GM12875 (cell line): ENCODE measurements at regions not wholly inside any gene's neighbourhood (a gene's known extent, or its start where the extent isn't known, plus 50 kb on each side); places are given as distances from the start of the nearest gene placed in this dataset.

Experiments
- H3K4me3 ChIP-seq: one replicate; pipeline ENCODE4 v1.5.1; 2011; ENCODE audit warnings: low read depth, low read length, control low read depth
- CTCF ChIP-seq: IDR thresholded peaks from 2 replicates; pipeline ENCODE4 v1.5.1; 2011; ENCODE audit warnings: low read depth, mild to moderate bottlenecking, control low read depth, inconsistent platforms, low read length, moderate library complexity, borderline replicate concordance; ENCODE audit not compliant: insufficient read depth

DNA sequence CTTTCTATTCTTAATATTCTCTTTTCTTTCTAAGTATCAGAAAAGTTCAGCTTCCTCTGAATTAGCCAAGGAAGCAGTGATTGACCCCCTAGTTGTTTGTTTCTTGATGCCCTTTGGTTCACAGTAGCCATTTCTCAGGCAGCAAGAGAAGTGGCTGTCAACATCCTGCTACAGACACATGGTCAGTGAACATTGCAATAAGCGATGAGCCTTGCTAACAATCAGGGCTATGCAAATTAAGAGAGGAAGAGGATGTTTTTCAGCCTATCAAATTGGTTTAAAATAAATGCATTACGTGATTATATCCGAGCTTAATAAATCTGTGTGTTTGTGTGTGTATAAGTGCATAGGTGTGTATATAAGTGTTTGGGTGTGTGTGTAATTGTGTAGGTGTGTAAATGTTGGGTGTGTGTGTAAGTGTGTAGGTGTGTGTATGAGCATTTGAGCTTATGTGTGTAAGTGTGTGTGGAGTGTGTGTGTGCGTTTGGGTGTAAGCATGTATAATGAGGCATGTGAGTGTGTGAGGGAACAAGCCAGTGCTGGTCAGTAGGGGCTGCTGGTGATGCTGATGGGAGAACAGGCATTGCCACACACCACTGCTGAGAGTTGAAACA, 78.1 kb upstream of the XCR1 start:
- no peak for TF ChIP-seq CTCF
- no peak overlapping the region for H3K4me3 ChIP-seq

- no peak overlapping the region for H3K4me3 ChIP-seq
- TF ChIP-seq CTCF = no peak
These were observed 77.4 kb upstream of the XCR1 start for GRCh38 chr3:46104706-46105105.

DNA sequence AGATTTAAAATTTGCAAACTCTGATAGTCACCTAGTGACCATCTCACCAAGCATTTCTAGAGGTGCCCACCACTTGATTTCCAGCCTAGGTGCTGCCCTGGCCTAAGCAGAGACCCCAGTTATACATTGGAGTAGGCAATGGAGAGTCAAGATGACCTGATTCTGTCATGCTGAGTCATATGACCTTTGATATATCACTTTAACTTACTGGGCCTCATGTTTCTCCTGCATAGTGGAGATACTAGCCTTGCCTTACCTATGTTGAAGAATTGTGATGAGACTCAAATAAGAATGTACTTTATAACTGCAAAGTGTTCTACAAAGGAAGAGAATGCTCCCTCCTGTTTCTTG, 75.5 kb upstream of the XCR1 start:
- H3K4me3 ChIP-seq = no peak overlapping the region
- no peak for TF ChIP-seq CTCF

DNA sequence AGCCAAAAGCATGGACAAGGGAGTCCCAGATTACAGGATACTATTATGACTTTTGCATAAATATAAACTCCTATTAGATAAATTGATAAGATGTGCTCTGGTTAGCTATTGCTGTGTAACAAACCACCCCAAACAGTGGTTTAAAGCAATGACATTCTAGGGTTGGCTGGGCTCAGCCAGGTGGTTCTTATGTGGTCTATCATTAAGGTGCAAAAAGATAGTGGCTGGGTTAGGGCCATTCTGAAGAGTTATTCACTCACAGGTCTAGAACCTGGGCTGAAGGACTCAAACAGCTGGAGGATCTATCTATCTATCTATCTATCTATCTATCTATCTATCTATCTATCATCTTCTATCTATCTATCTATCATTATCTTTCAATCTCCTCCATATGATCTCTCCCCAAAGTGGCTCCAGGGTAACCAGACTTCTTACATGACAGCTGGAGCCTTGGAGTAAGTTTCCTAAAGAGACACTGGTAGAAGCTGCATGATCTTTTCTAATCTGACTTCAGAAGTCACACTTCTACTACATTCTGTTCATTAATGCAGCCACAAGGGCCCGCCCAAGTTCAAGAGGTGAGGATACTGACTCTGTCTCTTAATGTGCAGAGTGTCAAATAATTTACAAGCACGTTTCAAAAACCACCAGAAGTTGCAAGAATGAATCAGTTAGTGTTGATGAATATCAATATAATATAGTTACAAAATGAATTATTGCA, 74.9 kb upstream of the XCR1 start:
- no peak overlapping the region for H3K4me3 ChIP-seq
- no peak for TF ChIP-seq CTCF

DNA sequence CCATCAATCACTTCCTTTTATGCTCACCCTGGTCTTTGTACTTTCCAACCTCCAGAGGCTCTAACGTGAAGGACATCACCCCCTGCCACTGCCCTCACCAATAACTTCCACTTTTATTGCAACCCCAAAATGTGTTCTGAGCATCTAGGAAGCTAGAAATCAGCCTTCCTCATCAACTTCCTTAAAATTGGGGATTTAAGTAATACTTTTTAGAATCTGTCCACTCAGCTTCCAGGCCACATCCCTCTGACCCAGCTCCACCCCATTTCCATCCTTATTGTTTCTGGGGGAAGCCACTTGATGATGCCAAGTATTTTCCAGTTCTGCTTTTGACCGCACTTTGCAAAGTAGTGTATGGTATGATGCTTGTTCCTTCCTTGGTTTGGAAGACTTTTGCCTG, 73.5 kb upstream of the XCR1 start:
- H3K4me3 ChIP-seq = no peak overlapping the region
- no peak for TF ChIP-seq CTCF

DNA sequence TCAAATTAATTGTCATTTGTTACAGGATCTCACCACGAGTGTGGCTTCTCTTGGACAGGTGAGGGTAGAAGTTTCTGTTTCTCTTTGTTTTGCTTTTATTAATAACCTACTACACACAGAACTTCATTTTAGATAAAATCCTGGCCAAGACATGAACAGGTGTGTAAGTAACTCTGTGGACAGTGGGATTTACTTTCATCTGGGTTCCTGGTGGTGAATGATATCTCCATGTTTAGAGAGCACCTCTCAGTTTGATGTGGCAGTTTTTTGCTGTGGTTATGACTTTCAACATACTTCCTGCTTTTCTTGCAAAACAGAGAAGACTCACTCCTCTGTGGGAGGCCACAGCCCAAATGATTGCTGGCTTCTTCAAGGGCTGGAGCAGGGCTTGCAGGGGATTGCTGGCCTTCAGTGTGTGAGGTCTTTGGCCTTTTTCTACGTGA, 71.1 kb upstream of the XCR1 start:
- H3K4me3 ChIP-seq = no peak overlapping the region
- no peak for TF ChIP-seq CTCF

DNA sequence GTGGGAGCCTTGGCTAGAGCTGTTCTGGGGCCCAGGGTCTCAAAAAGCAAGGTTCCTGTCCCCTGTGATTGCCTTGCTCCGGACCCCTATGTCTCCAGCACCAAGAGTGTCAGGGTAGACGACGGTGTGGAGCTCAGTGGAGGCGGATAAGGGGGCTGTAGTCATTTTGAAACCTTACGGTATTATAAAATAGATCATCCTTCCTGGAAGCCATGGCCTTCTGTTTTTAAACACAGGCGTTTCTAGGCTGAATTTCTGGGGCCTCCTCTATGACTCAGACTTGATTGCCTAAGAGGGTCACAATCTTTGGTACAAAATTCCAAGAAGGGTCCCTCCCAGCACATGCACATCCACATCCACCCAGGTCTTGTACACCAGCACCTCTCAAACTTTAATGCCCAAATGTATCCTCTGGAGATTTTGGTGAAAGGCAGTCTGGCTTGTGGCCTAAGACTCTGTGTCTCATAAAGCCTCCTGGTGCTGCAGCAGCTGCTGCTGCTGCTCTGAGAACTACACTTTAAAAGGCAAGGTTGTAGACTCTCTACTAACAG, 70.5 kb upstream of the XCR1 start:
- H3K4me3 ChIP-seq = no peak overlapping the region
- no peak for TF ChIP-seq CTCF
